ENCODE measurements at regions not wholly inside any gene's neighbourhood (a gene's known extent, or its start where the extent isn't known, plus 50 kb on each side); places are given as distances from the start of the nearest gene placed in this dataset.

DNA sequence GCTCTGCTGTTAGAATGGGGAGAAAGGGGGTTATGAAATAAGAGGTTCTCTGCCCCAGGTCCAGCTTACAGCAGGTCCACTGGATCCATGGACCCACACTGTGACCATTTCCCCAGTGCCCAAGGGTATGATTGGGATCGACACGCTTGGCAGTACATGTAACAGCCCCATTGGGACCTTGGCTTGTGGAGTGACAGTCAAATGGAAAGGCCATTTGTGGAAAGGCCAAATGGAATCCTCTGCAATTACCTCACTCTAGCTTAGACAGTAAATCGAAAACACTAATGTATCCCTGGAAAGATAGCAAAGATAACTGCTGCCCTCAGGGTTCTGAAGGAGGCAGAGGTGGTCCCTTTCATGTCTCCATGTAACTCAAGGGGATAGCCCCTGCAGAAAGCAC lies 109.1 kb downstream of the MINAR1 start:
- TF ChIP-seq, protein P1, sequence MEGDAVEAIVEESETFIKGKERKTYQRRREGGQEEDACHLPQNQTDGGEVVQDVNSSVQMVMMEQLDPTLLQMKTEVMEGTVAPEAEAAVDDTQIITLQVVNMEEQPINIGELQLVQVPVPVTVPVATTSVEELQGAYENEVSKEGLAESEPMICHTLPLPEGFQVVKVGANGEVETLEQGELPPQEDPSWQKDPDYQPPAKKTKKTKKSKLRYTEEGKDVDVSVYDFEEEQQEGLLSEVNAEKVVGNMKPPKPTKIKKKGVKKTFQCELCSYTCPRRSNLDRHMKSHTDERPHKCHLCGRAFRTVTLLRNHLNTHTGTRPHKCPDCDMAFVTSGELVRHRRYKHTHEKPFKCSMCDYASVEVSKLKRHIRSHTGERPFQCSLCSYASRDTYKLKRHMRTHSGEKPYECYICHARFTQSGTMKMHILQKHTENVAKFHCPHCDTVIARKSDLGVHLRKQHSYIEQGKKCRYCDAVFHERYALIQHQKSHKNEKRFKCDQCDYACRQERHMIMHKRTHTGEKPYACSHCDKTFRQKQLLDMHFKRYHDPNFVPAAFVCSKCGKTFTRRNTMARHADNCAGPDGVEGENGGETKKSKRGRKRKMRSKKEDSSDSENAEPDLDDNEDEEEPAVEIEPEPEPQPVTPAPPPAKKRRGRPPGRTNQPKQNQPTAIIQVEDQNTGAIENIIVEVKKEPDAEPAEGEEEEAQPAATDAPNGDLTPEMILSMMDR (IDR thresholded peaks at IDR 0.05; ENCODE audit: low read depth, low read length), result no peak
- no peak for TF ChIP-seq EZH2phosphoT487 (IDR thresholded peaks at IDR 0.05; ENCODE audit: low read depth)
